Naive B cell (primary cell): ENCODE measurements at regions not wholly inside any gene's neighbourhood (a gene's known extent, or its start where the extent isn't known, plus 50 kb on each side); places are given as distances from the start of the nearest gene placed in this dataset.

ENCODE experiments used
- ATAC-seq, 2 donors: fragments of 150-1000 bp; cut with Tn5 transposase; 2 replicates each; pipeline ENCODE4 v1.10.0; 2021; ENCODE audit warnings: low read depth in 2 of 2, mild to moderate bottlenecking in 2 of 2, moderate library complexity in 2 of 2
- DNase-seq: peaks from one replicate; pipeline ENCODE4 v3.0.0; 2022
- H3K27ac Mint-ChIP-seq, 6 donors: one replicate each; pipeline ENCODE4 v1.8.0; 2020 to 2022; ENCODE audit warnings: mild to moderate bottlenecking in 6 of 6, mixed read lengths in 6 of 6, moderate library complexity in 5 of 6, inconsistent platforms in 2 of 6
- H3K27me3 Mint-ChIP-seq, 3 donors: one replicate each; pipeline ENCODE4 v1.8.0; 2021 to 2022; ENCODE audit warnings: mixed read lengths in 3 of 3, mild to moderate bottlenecking in 1 of 3
- H3K36me3 Mint-ChIP-seq, 2 donors: one replicate each; pipeline ENCODE4 v1.8.0; 2020 to 2022; ENCODE audit warnings: mixed read lengths in 2 of 2, inconsistent platforms in 1 of 2, mild to moderate bottlenecking in 1 of 2
- H3K4me1 Mint-ChIP-seq, 3 donors: one replicate each; pipeline ENCODE4 v1.8.0; 2020 to 2022; ENCODE audit warnings: mixed read lengths in 3 of 3, inconsistent platforms in 1 of 3, mild to moderate bottlenecking in 1 of 3, moderate library complexity in 1 of 3
- H3K4me3 Mint-ChIP-seq, 8 donors: one replicate each; pipeline ENCODE4 v1.8.0; 2020 to 2022; ENCODE audit warnings: mild to moderate bottlenecking in 8 of 8, mixed read lengths in 8 of 8, moderate library complexity in 8 of 8, inconsistent platforms in 2 of 8
- H3K9me3 Mint-ChIP-seq, 7 donors: one replicate each; pipeline ENCODE4 v1.8.0; 2020 to 2022; ENCODE audit warnings: mixed read lengths in 7 of 7, mild to moderate bottlenecking in 5 of 7, inconsistent platforms in 2 of 7, moderate library complexity in 1 of 7

GRCh38 chr10:106224676-106225075 lies 939.8 kb downstream of the SORCS1 start:
- no peak for DNase-seq

GRCh38 chr10:106217627-106218026 lies 946.9 kb downstream of the SORCS1 start:
- Mint-ChIP-seq H3K27ac (no peak overlapping the region), H3K27me3 (no peaks in the 10 kb centered on the region), H3K36me3 (no peaks in the 10 kb centered on the region), H3K4me3 (no peak overlapping the region), H3K4me1 (no peaks in the 10 kb centered on the region), H3K9me3 (peaks cover 0 to 2% (median 0%) of the 10 kb centered on the region in 7 donors)
- no peak for DNase-seq
- no peak for ATAC-seq

More at GRCh38 chr10:106224676-106225075, 939.8 kb downstream of the SORCS1 start:
- Mint-ChIP-seq H3K9me3 (peaks cover 0 to 3% (median 0%) of the 10 kb centered on the region in 7 donors), H3K27ac (peak overlapping the region in 1 of 6 donors; percentile 28), H3K27me3 (no peaks in the 10 kb centered on the region), H3K4me3 (no peak overlapping the region), H3K36me3 (no peaks in the 10 kb centered on the region), H3K4me1 (no peaks in the 10 kb centered on the region)
- ATAC-seq: no peak

- DNase-seq (no peak), ATAC-seq (no peak)
- no peak overlapping the region for H3K27ac Mint-ChIP-seq
- no peak overlapping the region for H3K4me3 Mint-ChIP-seq
- H3K36me3 Mint-ChIP-seq: no peaks in the 10 kb centered on the region
- H3K4me1 Mint-ChIP-seq: no peaks in the 10 kb centered on the region
- H3K27me3 Mint-ChIP-seq: no peaks in the 10 kb centered on the region
- peaks cover 0 to 5% (median 2%) of the 10 kb centered on the region in 7 donors for H3K9me3 Mint-ChIP-seq
Measured at GRCh38 chr10:106216085-106216484, 948.4 kb downstream of the SORCS1 start.

GRCh38 chr10:106214243-106214642 lies 950.3 kb downstream of the SORCS1 start:
- DNase-seq (no peak), ATAC-seq (no peak)
- Mint-ChIP-seq H3K9me3 (peaks cover 0 to 9% (median 4%) of the 10 kb centered on the region in 7 donors), H3K27ac (no peak overlapping the region), H3K27me3 (no peaks in the 10 kb centered on the region), H3K4me3 (no peak overlapping the region), H3K36me3 (no peaks in the 10 kb centered on the region), H3K4me1 (no peaks in the 10 kb centered on the region)

- Mint-ChIP-seq H3K27ac (no peak overlapping the region), H3K9me3 (peaks cover 0 to 9% (median 4%) of the 10 kb centered on the region in 7 donors), H3K4me3 (no peak overlapping the region), H3K27me3 (no peaks in the 10 kb centered on the region), H3K36me3 (no peaks in the 10 kb centered on the region), H3K4me1 (no peaks in the 10 kb centered on the region)
- no peak for DNase-seq
- ATAC-seq: no peak
Measured at GRCh38 chr10:106213493-106213892, 951.0 kb downstream of the SORCS1 start.

- Mint-ChIP-seq H3K27ac (no peak overlapping the region), H3K9me3 (peaks cover 0 to 4% (median 0%) of the 10 kb centered on the region in 7 donors), H3K4me3 (peak overlapping the region in 1 of 8 donors; percentile 43), H3K27me3 (no peaks in the 10 kb centered on the region), H3K4me1 (no peaks in the 10 kb centered on the region), H3K36me3 (no peaks in the 10 kb centered on the region)
- DNase-seq (no peak), ATAC-seq (no peak)
Measured at GRCh38 chr10:106198275-106198674, 966.2 kb downstream of the SORCS1 start.

- no peaks in the 10 kb centered on the region for H3K27me3 Mint-ChIP-seq
- ATAC-seq (no peak), DNase-seq (no peak)
- H3K27ac Mint-ChIP-seq: no peak overlapping the region
- H3K36me3 Mint-ChIP-seq: no peaks in the 10 kb centered on the region
- no peak overlapping the region for H3K4me3 Mint-ChIP-seq
- H3K4me1 Mint-ChIP-seq: no peaks in the 10 kb centered on the region
- H3K9me3 Mint-ChIP-seq: peaks cover 0 to 5% (median 0%) of the 10 kb centered on the region in 7 donors
Measured at GRCh38 chr10:106189292-106189691, 975.2 kb downstream of the SORCS1 start.

GRCh38 chr10:106185951-106186350 lies 978.6 kb downstream of the SORCS1 start:
- DNase-seq (no peak), ATAC-seq (no peak)
- no peaks in the 10 kb centered on the region for H3K4me1 Mint-ChIP-seq
- no peak overlapping the region for H3K4me3 Mint-ChIP-seq
- no peak overlapping the region for H3K27ac Mint-ChIP-seq
- no peaks in the 10 kb centered on the region for H3K36me3 Mint-ChIP-seq
- no peaks in the 10 kb centered on the region for H3K27me3 Mint-ChIP-seq
- peaks cover 0 to 5% (median 0%) of the 10 kb centered on the region in 7 donors for H3K9me3 Mint-ChIP-seq

- Mint-ChIP-seq H3K27ac (no peak overlapping the region), H3K4me1 (no peaks in the 10 kb centered on the region), H3K4me3 (no peak overlapping the region), H3K9me3 (peaks cover 0 to 1% (median 0%) of the 10 kb centered on the region in 7 donors), H3K36me3 (no peaks in the 10 kb centered on the region), H3K27me3 (no peaks in the 10 kb centered on the region)
- ATAC-seq (no peak), DNase-seq (no peak)
Measured at GRCh38 chr10:106183041-106183440, 981.5 kb downstream of the SORCS1 start.

- Mint-ChIP-seq H3K27me3 (no peaks in the 10 kb centered on the region), H3K4me1 (no peaks in the 10 kb centered on the region)
Measured at GRCh38 chr10:106182542-106182941, 982.0 kb downstream of the SORCS1 start.

GRCh38 chr10:106181501-106181900 lies 983.0 kb downstream of the SORCS1 start:
- Mint-ChIP-seq H3K9me3 (peaks cover 0 to 1% (median 0%) of the 10 kb centered on the region in 7 donors), H3K4me3 (no peak overlapping the region), H3K4me1 (no peaks in the 10 kb centered on the region), H3K27ac (no peak overlapping the region), H3K36me3 (no peaks in the 10 kb centered on the region), H3K27me3 (no peaks in the 10 kb centered on the region)
- no peak for DNase-seq
- no peak for ATAC-seq

More at GRCh38 chr10:106182542-106182941, 982.0 kb downstream of the SORCS1 start:
- ATAC-seq (no peak), DNase-seq (no peak)
- H3K36me3 Mint-ChIP-seq: no peaks in the 10 kb centered on the region
- H3K27ac Mint-ChIP-seq: no peak overlapping the region
- H3K9me3 Mint-ChIP-seq: peaks cover 0 to 1% (median 0%) of the 10 kb centered on the region in 7 donors
- no peak overlapping the region for H3K4me3 Mint-ChIP-seq

- H3K4me1 Mint-ChIP-seq: no peaks in the 10 kb centered on the region
- no peak overlapping the region for H3K4me3 Mint-ChIP-seq
- no peak for DNase-seq
- no peak overlapping the region for H3K27ac Mint-ChIP-seq
- H3K27me3 Mint-ChIP-seq: no peaks in the 10 kb centered on the region
- H3K9me3 Mint-ChIP-seq: peaks cover 0 to 1% (median 0%) of the 10 kb centered on the region in 7 donors
- no peaks in the 10 kb centered on the region for H3K36me3 Mint-ChIP-seq
- no peak for ATAC-seq
Measured at GRCh38 chr10:106179430-106179829, 985.1 kb downstream of the SORCS1 start.

GRCh38 chr10:106175760-106176377 lies 988.6 kb downstream of the SORCS1 start:
- ATAC-seq (no peak), DNase-seq (no peak)
- Mint-ChIP-seq H3K4me3 (no peak overlapping the region), H3K36me3 (no peaks in the 10 kb centered on the region), H3K27me3 (no peaks in the 10 kb centered on the region), H3K27ac (no peak overlapping the region), H3K9me3 (peaks cover 0 to 2% (median 0%) of the 10 kb centered on the region in 7 donors), H3K4me1 (no peaks in the 10 kb centered on the region)

- ATAC-seq: no peak
- Mint-ChIP-seq H3K36me3 (no peaks in the 10 kb centered on the region), H3K27me3 (no peaks in the 10 kb centered on the region)
Measured at GRCh38 chr10:106173838-106174237, 990.7 kb downstream of the SORCS1 start.

More at GRCh38 chr10:106173838-106174237, 990.7 kb downstream of the SORCS1 start:
- H3K9me3 Mint-ChIP-seq: peaks cover 0 to 4% (median 0%) of the 10 kb centered on the region in 7 donors
- DNase-seq: no peak
- no peak overlapping the region for H3K4me3 Mint-ChIP-seq
- H3K4me1 Mint-ChIP-seq: no peaks in the 10 kb centered on the region
- H3K27ac Mint-ChIP-seq: no peak overlapping the region
